ENCODE measurements at regions not wholly inside any gene's neighbourhood (a gene's known extent, or its start where the extent isn't known, plus 50 kb on each side); places are given as distances from the start of the nearest gene placed in this dataset.

GRCh38 chr4:159604781-159605180 is 501.9 kb downstream of the RAPGEF2 start:
- FAIRE-seq, result no peak
- SMC1A ChIA-PET (ENCODE audit: uncharacterized antibody, unreplicated experiment), result no interaction called here
- Histone ChIP-seq H3K4me1 (ENCODE audit: control insufficient read depth, insufficient read depth, low read length) (no peaks in the 10 kb centered on the region), H3K9me3 (replicated peaks; ENCODE audit: control insufficient read depth, insufficient read depth, low read length) (no peaks in the 10 kb centered on the region), H3K79me2 (ENCODE audit: control insufficient read depth, insufficient read depth, low read length) (no peaks in the 10 kb centered on the region), H3K27ac (ENCODE audit: control insufficient read depth, insufficient read depth) (no peak overlapping the region), H3K4me2 (ENCODE audit: control insufficient read depth, insufficient read depth) (no peak overlapping the region), H3K4me3 (no peak overlapping the region), H3K9ac (ENCODE audit: control insufficient read depth, insufficient read depth, low read length) (no peak overlapping the region), H3K36me3 (ENCODE audit: control insufficient read depth in 2 of 2, insufficient read depth in 2 of 2, low read length in 1 of 2) (no peaks in the 10 kb centered on the region), H4K20me1 (ENCODE audit: control insufficient read depth, insufficient read depth) (no peaks in the 10 kb centered on the region), H3K27me3 (replicated peaks in 1 of 2; ENCODE audit: control insufficient read depth in 2 of 2, insufficient read depth in 2 of 2, low read length in 1 of 2) (no peaks in the 10 kb centered on the region), H2AFZ (ENCODE audit: control insufficient read depth, low read depth, low read length) (no peak overlapping the region)
- in situ Hi-C loops (cut with MboI) (no loop called here), intact Hi-C loops (cut with micrococcal nuclease; ENCODE audit: unreplicated experiment) (no loop called here)
- 29% methylated on average over 3 of the region's 3 CpGs for WGBS (ENCODE audit: insufficient coverage, insufficient replicate concordance, low lambda C conversion rate, missing lambda C conversion rate)
- BruUV-seq (replicated peaks), result no TSS peak
- DNase-seq (ENCODE audit: low read depth, low spot score), result no peak
- CTCF ChIA-PET, result no interaction called here
- POLR2A ChIA-PET, result no interaction called here
- RAD21 ChIA-PET (ENCODE audit: unreplicated experiment), result no interaction called here
- TF ChIP-seq BHLHE40 (IDR thresholded peaks at IDR 0.05; ENCODE audit: borderline replicate concordance in 1 of 2, low read depth in 2 of 2, low read length in 1 of 2), result no peak
- TF ChIP-seq YBX1 (IDR thresholded peaks at IDR 0.05), result no peak
- TF ChIP-seq, protein P1, sequence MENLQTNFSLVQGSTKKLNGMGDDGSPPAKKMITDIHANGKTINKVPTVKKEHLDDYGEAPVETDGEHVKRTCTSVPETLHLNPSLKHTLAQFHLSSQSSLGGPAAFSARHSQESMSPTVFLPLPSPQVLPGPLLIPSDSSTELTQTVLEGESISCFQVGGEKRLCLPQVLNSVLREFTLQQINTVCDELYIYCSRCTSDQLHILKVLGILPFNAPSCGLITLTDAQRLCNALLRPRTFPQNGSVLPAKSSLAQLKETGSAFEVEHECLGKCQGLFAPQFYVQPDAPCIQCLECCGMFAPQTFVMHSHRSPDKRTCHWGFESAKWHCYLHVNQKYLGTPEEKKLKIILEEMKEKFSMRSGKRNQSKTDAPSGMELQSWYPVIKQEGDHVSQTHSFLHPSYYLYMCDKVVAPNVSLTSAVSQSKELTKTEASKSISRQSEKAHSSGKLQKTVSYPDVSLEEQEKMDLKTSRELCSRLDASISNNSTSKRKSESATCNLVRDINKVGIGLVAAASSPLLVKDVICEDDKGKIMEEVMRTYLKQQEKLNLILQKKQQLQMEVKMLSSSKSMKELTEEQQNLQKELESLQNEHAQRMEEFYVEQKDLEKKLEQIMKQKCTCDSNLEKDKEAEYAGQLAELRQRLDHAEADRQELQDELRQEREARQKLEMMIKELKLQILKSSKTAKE (IDR thresholded peaks at IDR 0.05; ENCODE audit: low read depth, poor library complexity, severe bottlenecking), result no peak
- no peak for TF ChIP-seq MEF2A (IDR thresholded peaks at IDR 0.05; ENCODE audit: insufficient read depth, low read depth, low read length)
- no peak for TF ChIP-seq HDAC6 (IDR thresholded peaks at IDR 0.05; ENCODE audit: unreplicated experiment)
- TF ChIP-seq SUPT20H (IDR thresholded peaks at IDR 0.05; ENCODE audit: borderline replicate concordance, control insufficient read depth, low read depth, low read length), result no peak
- TF ChIP-seq NBN (IDR thresholded peaks at IDR 0.05), result no peak
- TF ChIP-seq RB1 (IDR thresholded peaks at IDR 0.05; ENCODE audit: borderline replicate concordance), result no peak
- no peak for TF ChIP-seq HDGF (IDR thresholded peaks at IDR 0.05)
- no peak for TF ChIP-seq RUNX3 (IDR thresholded peaks at IDR 0.05; ENCODE audit: low read length)
- no peak for TF ChIP-seq USF2 (IDR thresholded peaks at IDR 0.05; ENCODE audit: borderline replicate concordance, low read depth, low read length)
- no peak for ATAC-seq
